ENCODE measurements at regions not wholly inside any gene's neighbourhood (a gene's known extent, or its start where the extent isn't known, plus 50 kb on each side); places are given as distances from the start of the nearest gene placed in this dataset.

GRCh38 chr2:77720115-77720514 lies 197.9 kb upstream of the LRRTM4 start:
- TF ChIP-seq, protein P1, sequence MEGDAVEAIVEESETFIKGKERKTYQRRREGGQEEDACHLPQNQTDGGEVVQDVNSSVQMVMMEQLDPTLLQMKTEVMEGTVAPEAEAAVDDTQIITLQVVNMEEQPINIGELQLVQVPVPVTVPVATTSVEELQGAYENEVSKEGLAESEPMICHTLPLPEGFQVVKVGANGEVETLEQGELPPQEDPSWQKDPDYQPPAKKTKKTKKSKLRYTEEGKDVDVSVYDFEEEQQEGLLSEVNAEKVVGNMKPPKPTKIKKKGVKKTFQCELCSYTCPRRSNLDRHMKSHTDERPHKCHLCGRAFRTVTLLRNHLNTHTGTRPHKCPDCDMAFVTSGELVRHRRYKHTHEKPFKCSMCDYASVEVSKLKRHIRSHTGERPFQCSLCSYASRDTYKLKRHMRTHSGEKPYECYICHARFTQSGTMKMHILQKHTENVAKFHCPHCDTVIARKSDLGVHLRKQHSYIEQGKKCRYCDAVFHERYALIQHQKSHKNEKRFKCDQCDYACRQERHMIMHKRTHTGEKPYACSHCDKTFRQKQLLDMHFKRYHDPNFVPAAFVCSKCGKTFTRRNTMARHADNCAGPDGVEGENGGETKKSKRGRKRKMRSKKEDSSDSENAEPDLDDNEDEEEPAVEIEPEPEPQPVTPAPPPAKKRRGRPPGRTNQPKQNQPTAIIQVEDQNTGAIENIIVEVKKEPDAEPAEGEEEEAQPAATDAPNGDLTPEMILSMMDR (IDR thresholded peaks at IDR 0.05; ENCODE audit: insufficient read depth, low read length): no peak
- no peak for TF ChIP-seq GABPA (IDR thresholded peaks at IDR 0.05; ENCODE audit: low read depth)
- no peak for TF ChIP-seq POLR2AphosphoS5 (IDR thresholded peaks at IDR 0.05; ENCODE audit: low read depth)
